Thyroid gland (tissue), 4 donors: ENCODE measurements at regions not wholly inside any gene's neighbourhood (a gene's known extent, or its start where the extent isn't known, plus 50 kb on each side); places are given as distances from the start of the nearest gene placed in this dataset.

ENCODE experiments used
- POLR2A ChIP-seq, 2 donors: fragments of 450-650 bp; IDR thresholded peaks; one replicate each; pipeline ENCODE4 v1.6.1; 2017; ENCODE audit warnings: antibody characterized with exemption in 2 of 2, mild to moderate bottlenecking in 2 of 2, moderate library complexity in 1 of 2
- TF ChIP-seq, protein P1 (sequence below), 6 experiments: fragments of 200-600 bp in 3 of 6; fragments of 450-650 bp in 3 of 6; sonication (generic) in 3 of 6; IDR thresholded peaks; one replicate each; pipeline ENCODE4 v1.5.1; 2016 to 2019; ENCODE audit warnings: antibody characterized with exemption in 6 of 6, mild to moderate bottlenecking in 2 of 6, inconsistent platforms in 1 of 6, moderate library complexity in 1 of 6

DNA sequence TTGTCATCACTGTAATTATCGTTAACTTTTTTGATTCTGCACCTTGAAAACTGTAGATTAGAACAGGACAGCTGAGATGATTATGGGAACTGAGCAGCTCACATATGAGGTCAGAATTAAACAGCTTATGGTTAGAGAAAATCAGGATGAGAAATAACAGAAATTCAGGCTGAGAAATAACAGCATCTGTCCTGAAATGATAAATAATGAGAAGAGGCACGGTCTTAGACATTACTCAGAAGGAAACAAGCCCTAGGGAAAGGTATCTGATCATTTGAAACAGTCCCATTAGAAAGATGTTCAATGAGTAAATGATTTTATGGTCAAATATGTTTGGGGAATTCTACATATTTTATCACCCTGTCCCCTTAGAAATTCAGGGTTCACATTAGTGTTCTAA is 65.6 kb upstream of the PCGF5 start:
- TF ChIP-seq, protein P1, sequence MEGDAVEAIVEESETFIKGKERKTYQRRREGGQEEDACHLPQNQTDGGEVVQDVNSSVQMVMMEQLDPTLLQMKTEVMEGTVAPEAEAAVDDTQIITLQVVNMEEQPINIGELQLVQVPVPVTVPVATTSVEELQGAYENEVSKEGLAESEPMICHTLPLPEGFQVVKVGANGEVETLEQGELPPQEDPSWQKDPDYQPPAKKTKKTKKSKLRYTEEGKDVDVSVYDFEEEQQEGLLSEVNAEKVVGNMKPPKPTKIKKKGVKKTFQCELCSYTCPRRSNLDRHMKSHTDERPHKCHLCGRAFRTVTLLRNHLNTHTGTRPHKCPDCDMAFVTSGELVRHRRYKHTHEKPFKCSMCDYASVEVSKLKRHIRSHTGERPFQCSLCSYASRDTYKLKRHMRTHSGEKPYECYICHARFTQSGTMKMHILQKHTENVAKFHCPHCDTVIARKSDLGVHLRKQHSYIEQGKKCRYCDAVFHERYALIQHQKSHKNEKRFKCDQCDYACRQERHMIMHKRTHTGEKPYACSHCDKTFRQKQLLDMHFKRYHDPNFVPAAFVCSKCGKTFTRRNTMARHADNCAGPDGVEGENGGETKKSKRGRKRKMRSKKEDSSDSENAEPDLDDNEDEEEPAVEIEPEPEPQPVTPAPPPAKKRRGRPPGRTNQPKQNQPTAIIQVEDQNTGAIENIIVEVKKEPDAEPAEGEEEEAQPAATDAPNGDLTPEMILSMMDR (IDR thresholded peaks at IDR 0.05), result no peak
- TF ChIP-seq POLR2A (IDR thresholded peaks at IDR 0.05), result no peak
